ENCODE measurements at regions not wholly inside any gene's neighbourhood (a gene's known extent, or its start where the extent isn't known, plus 50 kb on each side); places are given as distances from the start of the nearest gene placed in this dataset.

DNA sequence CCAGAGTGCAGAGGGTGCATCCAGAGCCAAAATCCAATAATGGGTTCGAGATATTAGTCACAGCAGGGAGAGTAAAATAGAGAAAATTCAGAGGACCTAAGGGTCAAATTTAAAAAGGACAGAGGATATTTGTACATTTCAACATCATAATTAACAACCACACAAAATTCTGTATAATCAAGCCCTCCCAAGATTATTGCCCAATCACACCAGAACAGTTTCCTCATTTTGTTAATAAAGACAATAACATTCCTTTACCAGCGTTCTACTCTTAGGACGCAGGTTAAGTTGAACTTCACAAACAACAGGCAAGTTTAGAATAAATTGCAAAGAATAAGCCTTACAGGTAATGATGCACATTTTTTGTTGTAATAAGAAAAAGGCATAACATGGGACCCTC lies 462.8 kb downstream of the PTPRC start:
- Histone ChIP-seq H4K20me1 (ENCODE audit: insufficient read depth, low read length) (no peaks in the 10 kb centered on the region), H3K36me3 (replicated peaks in 1 of 2; ENCODE audit: control insufficient read depth in 1 of 2, insufficient read depth in 2 of 2, low read length in 2 of 2) (no peaks in the 10 kb centered on the region), H3K79me2 (ENCODE audit: insufficient read depth, low read length) (no peaks in the 10 kb centered on the region), H3K27ac (ENCODE audit: extremely low read length, insufficient read depth, low read length) (no peak overlapping the region), H3K4me1 (ENCODE audit: insufficient read depth, low read length) (no peaks in the 10 kb centered on the region), H3K27me3 (ENCODE audit: control insufficient read depth in 1 of 2, insufficient read depth in 2 of 2, low read length in 2 of 2) (no peaks in the 10 kb centered on the region), H3K4me2 (ENCODE audit: low read depth, low read length) (no peak overlapping the region), H3K9ac (ENCODE audit: insufficient read depth, low read depth, low read length) (no peak overlapping the region), H3K9me3 (ENCODE audit: low read length) (no peaks in the 10 kb centered on the region; the same call in 1 of the 2 replicates), H3K4me3 (replicated peaks in 1 of 3; ENCODE audit: insufficient read depth in 1 of 3, low read depth in 2 of 3, low read length in 3 of 3) (no peak overlapping the region), H2AFZ (ENCODE audit: low read length) (no peak overlapping the region)
- DNase-seq (ENCODE audit: low spot score) (no peak), FAIRE-seq (no peak), ATAC-seq (no peak)
- in situ Hi-C loops (cut with HindIII; ENCODE audit: extremely low pct_ligation_motif_present, low pct_unique_long_range_greater_than_20kb) (loop anchor here (25.0 kb wide), 1 partner anchor 339 kb away; no protein-coding TSS in a partner anchor), intact Hi-C loops (cut with micrococcal nuclease; ENCODE audit: unreplicated experiment) (no loop called here)
- BruUV-seq (replicated peaks): no TSS peak
- ChIA-PET CTCF (ENCODE audit: low intra/inter-chr PET ratio, low total read pairs) (no interaction called here), POLR2A (no interaction called here)
- TF ChIP-seq CEBPB (IDR thresholded peaks at IDR 0.05; ENCODE audit: borderline replicate concordance, low read depth, low read length) (peak; percentile 56; the same call in 1 of the 2 replicates), ZBTB8A (CRISPR knock-in tag; IDR thresholded peaks at IDR 0.05; ENCODE audit: borderline replicate concordance, low read depth) (no peak)
- 17% methylated on average over 3 of the region's 3 CpGs for WGBS (ENCODE audit: low lambda C conversion rate)

DNA sequence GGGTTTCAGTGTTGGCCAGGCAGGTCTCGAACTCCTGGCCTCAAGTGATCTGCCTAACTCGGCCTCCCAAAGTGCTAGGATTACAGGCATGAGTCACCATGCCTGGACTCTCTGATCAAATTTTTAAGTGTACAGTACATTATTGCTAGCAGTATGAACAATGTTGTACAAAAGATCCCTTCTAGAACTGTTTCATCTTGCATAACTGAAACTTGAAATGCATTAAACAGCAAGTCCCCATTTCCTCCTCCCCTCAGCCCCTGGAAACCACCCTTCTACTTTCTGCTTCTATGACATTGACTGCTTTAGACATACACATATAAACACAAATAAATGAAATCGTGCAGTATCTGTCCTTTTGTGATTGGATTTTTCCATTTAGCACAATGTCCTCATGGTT lies 463.4 kb downstream of the PTPRC start:
- no TSS peak for BruUV-seq (replicated peaks)
- TF ChIP-seq LCORL (IDR thresholded peaks at IDR 0.05) (no peak), LCORL (CRISPR knock-in tag; IDR thresholded peaks at IDR 0.05) (no peak), ZNF225 (CRISPR knock-in tag; IDR thresholded peaks at IDR 0.05) (no peak)
- H3K9ac ChIP-seq (ENCODE audit: insufficient read depth, low read depth, low read length): no peak overlapping the region
- H3K79me2 ChIP-seq (ENCODE audit: insufficient read depth, low read length): no peaks in the 10 kb centered on the region
- in situ Hi-C loops (cut with HindIII; ENCODE audit: extremely low pct_ligation_motif_present, low pct_unique_long_range_greater_than_20kb): loop anchor here (25.0 kb wide), 1 partner anchor 340 kb away; no protein-coding TSS in a partner anchor
- H3K4me1 ChIP-seq (ENCODE audit: insufficient read depth, low read length): no peaks in the 10 kb centered on the region
- no peak overlapping the region for H3K4me3 ChIP-seq (replicated peaks in 1 of 3; ENCODE audit: insufficient read depth in 1 of 3, low read depth in 2 of 3, low read length in 3 of 3)
- no peaks in the 10 kb centered on the region for H3K36me3 ChIP-seq (replicated peaks in 1 of 2; ENCODE audit: control insufficient read depth in 1 of 2, insufficient read depth in 2 of 2, low read length in 2 of 2)
- intact Hi-C loops (cut with micrococcal nuclease; ENCODE audit: unreplicated experiment): no loop called here
- DNase-seq (ENCODE audit: low spot score) (no peak), FAIRE-seq (no peak), ATAC-seq (no peak)
- ChIA-PET POLR2A (no interaction called here), CTCF (ENCODE audit: low intra/inter-chr PET ratio, low total read pairs) (no interaction called here)
- no peak overlapping the region for H3K4me2 ChIP-seq (ENCODE audit: low read depth, low read length)
- no peaks in the 10 kb centered on the region for H4K20me1 ChIP-seq (ENCODE audit: insufficient read depth, low read length)
- no peaks in the 10 kb centered on the region; a peak in 1 of 5 replicates for H3K27me3 ChIP-seq (ENCODE audit: control insufficient read depth in 1 of 2, insufficient read depth in 2 of 2, low read length in 2 of 2)
- H2AFZ ChIP-seq (ENCODE audit: low read length): no peak overlapping the region
- H3K9me3 ChIP-seq (ENCODE audit: low read length): no peaks in the 10 kb centered on the region; the same call in 1 of the 2 replicates
- WGBS (ENCODE audit: low lambda C conversion rate): 0% methylated on average over 3 of the region's 3 CpGs
- H3K27ac ChIP-seq (ENCODE audit: extremely low read length, insufficient read depth, low read length): no peak overlapping the region
